Activated CD8-positive, alpha-beta T cell treated with anti-CD3 and anti-CD28 coated beads for 36 hours (primary cell): ENCODE measurements at regions not wholly inside any gene's neighbourhood (a gene's known extent, or its start where the extent isn't known, plus 50 kb on each side); places are given as distances from the start of the nearest gene placed in this dataset.

Experiments used
- ATAC-seq: fragments of 200-7000 bp; cut with Tn5 transposase; one replicate; pipeline ENCODE4 v1.10.0; 2021; ENCODE audit warnings: mild to moderate bottlenecking, moderate library complexity
- CTCF ChIA-PET: fragments of 350-600 bp; sonication (Branson Sonifier 250); formaldehyde crosslinking; loops from one replicate; lab custom pipeline; 2021; ENCODE audit warnings: antibody characterized with exemption; lab: Charles Lee
- POLR2A ChIA-PET: fragments of 350-600 bp; sonication (Branson Sonifier 250); formaldehyde crosslinking; loops from one replicate; lab custom pipeline; 2021; ENCODE audit warnings: antibody characterized with exemption; lab: Charles Lee
- DNase-seq: peaks from one replicate; pipeline ENCODE4 v3.0.0-alpha.2; 2020
- H3K27ac Mint-ChIP-seq: one replicate; pipeline ENCODE4 v1.8.0; 2021; ENCODE audit warnings: mild to moderate bottlenecking, mixed read lengths
- H3K27me3 Mint-ChIP-seq: one replicate; pipeline ENCODE4 v1.8.0; 2021; ENCODE audit warnings: mixed read lengths
- H3K36me3 Mint-ChIP-seq: one replicate; pipeline ENCODE4 v1.8.0; 2021; ENCODE audit warnings: low read depth, mixed read lengths
- H3K4me1 Mint-ChIP-seq: one replicate; pipeline ENCODE4 v1.8.0; 2021; ENCODE audit warnings: low read depth, mixed read lengths
- H3K4me3 Mint-ChIP-seq: one replicate; pipeline ENCODE4 v1.8.0; 2021; ENCODE audit warnings: mild to moderate bottlenecking, moderate library complexity, mixed read lengths
- H3K9me3 Mint-ChIP-seq: one replicate; pipeline ENCODE4 v1.8.0; 2021; ENCODE audit warnings: mixed read lengths
- CTCF ChIP-seq: fragments of 200-600 bp; IDR thresholded peaks from one replicate; pipeline ENCODE4 v1.8.0; 2022; ENCODE audit warnings: antibody characterized with exemption, mild to moderate bottlenecking
- intact Hi-C: fragments of 100-400 bp; cut with micrococcal nuclease; formaldehyde crosslinking; loops from one replicate; pipeline ENCODE4 v1.10.0; 2022

- H3K27me3 Mint-ChIP-seq = peaks cover 9% of the 10 kb centered on the region
- POLR2A ChIA-PET = no interaction called here
- CTCF ChIA-PET = no interaction called here
- H3K27ac Mint-ChIP-seq = no peak overlapping the region
- intact Hi-C loops = no loop called here
- no peaks in the 10 kb centered on the region for H3K36me3 Mint-ChIP-seq
- H3K4me3 Mint-ChIP-seq = no peak overlapping the region
- H3K9me3 Mint-ChIP-seq = no peaks in the 10 kb centered on the region
- peaks cover 4% of the 10 kb centered on the region for H3K4me1 Mint-ChIP-seq
- DNase-seq (no peak), ATAC-seq (no peak)
- TF ChIP-seq CTCF = no peak
Observed at GRCh38 chr11:119839476-119840133, 110.6 kb upstream of the NECTIN1 start.

- ChIA-PET CTCF (no interaction called here), POLR2A (no interaction called here)
- H3K27ac Mint-ChIP-seq = no peak overlapping the region
- H3K4me1 Mint-ChIP-seq = peaks cover 4% of the 10 kb centered on the region
- intact Hi-C loops = no loop called here
- H3K9me3 Mint-ChIP-seq = no peaks in the 10 kb centered on the region
- TF ChIP-seq CTCF = no peak
- ATAC-seq (no peak), DNase-seq (no peak)
- no peak overlapping the region for H3K4me3 Mint-ChIP-seq
- H3K36me3 Mint-ChIP-seq = no peaks in the 10 kb centered on the region
- peaks cover 23% of the 10 kb centered on the region for H3K27me3 Mint-ChIP-seq
Observed at GRCh38 chr11:119835753-119836152, 106.8 kb upstream of the NECTIN1 start.

- intact Hi-C loops = no loop called here
- Mint-ChIP-seq H3K4me1 (peaks cover 4% of the 10 kb centered on the region), H3K9me3 (no peaks in the 10 kb centered on the region), H3K4me3 (no peak overlapping the region), H3K27me3 (peaks cover 36% of the 10 kb centered on the region), H3K36me3 (no peaks in the 10 kb centered on the region), H3K27ac (no peak overlapping the region)
- no peak for ATAC-seq
- CTCF ChIA-PET = no interaction called here
- POLR2A ChIA-PET = no interaction called here
- TF ChIP-seq CTCF = no peak
- DNase-seq = no peak
Observed at GRCh38 chr11:119832202-119832935, 103.4 kb upstream of the NECTIN1 start.

- intact Hi-C loops = no loop called here
- Mint-ChIP-seq H3K4me3 (no peak overlapping the region), H3K36me3 (no peaks in the 10 kb centered on the region), H3K9me3 (no peaks in the 10 kb centered on the region), H3K4me1 (peaks cover 4% of the 10 kb centered on the region), H3K27me3 (peaks cover 36% of the 10 kb centered on the region), H3K27ac (no peak overlapping the region)
- DNase-seq = no peak
- no peak for ATAC-seq
- ChIA-PET CTCF (no interaction called here), POLR2A (no interaction called here)
- no peak for TF ChIP-seq CTCF
Observed at GRCh38 chr11:119831011-119831410, 102.0 kb upstream of the NECTIN1 start.

GRCh38 chr11:119830400-119830799 lies 101.4 kb upstream of the NECTIN1 start:
- no peak overlapping the region for H3K27ac Mint-ChIP-seq
- CTCF ChIA-PET = no interaction called here
- no peak for TF ChIP-seq CTCF
- no peak for DNase-seq
- H3K4me3 Mint-ChIP-seq = no peak overlapping the region
- peaks cover 5% of the 10 kb centered on the region for H3K9me3 Mint-ChIP-seq
- H3K4me1 Mint-ChIP-seq = no peaks in the 10 kb centered on the region
- no peaks in the 10 kb centered on the region for H3K36me3 Mint-ChIP-seq
- intact Hi-C loops = no loop called here
- H3K27me3 Mint-ChIP-seq = peaks cover 38% of the 10 kb centered on the region
- POLR2A ChIA-PET = no interaction called here
- ATAC-seq = no peak
